Kidney (tissue), 13 donors: ENCODE measurements at regions not wholly inside any gene's neighbourhood (a gene's known extent, or its start where the extent isn't known, plus 50 kb on each side); places are given as distances from the start of the nearest gene placed in this dataset.

Source experiments
- DNase-seq, 5 donors: peaks; one replicate each; pipeline ENCODE4 v3.0.0-alpha.2; 2013 to 2020
- FAIRE-seq: peaks from 2 replicates; lab custom pipeline; 2012; peaks lifted over from hg19 to GRCh38; lab: Jason Lieb, UNC
- H3K27ac ChIP-seq, 2 donors: one replicate each; pipeline ENCODE4 v1.7.0; 2013; ENCODE audit warnings: low read depth in 2 of 2, low read length in 2 of 2, inconsistent platforms in 1 of 2
- H3K27me3 ChIP-seq: one replicate; pipeline ENCODE4 v1.7.1; 2013; ENCODE audit warnings: low read length, inconsistent platforms; ENCODE audit not compliant: control insufficient read depth, insufficient read depth
- H3K36me3 ChIP-seq, 3 donors: one replicate each; pipeline versions ENCODE4 v1.7.0 to v1.7.1; 2013; ENCODE audit warnings: low read length in 3 of 3, control low read depth in 1 of 3, inconsistent platforms in 1 of 3; ENCODE audit not compliant: insufficient read depth in 3 of 3, control insufficient read depth in 2 of 3
- H3K4me1 ChIP-seq, 3 donors: one replicate each; pipeline versions ENCODE4 v1.7.0 to v1.7.1; 2013; ENCODE audit warnings: low read length in 3 of 3, inconsistent platforms in 1 of 3, low read depth in 1 of 3; ENCODE audit not compliant: control insufficient read depth in 2 of 3, insufficient read depth in 2 of 3
- H3K4me3 ChIP-seq, 3 donors: one replicate each; pipeline versions ENCODE4 v1.7.0 to v1.8.1; 2013; ENCODE audit warnings: low read length in 3 of 3, control low read depth in 1 of 3, inconsistent platforms in 1 of 3
- H3K9ac ChIP-seq, 3 donors: one replicate each; pipeline versions ENCODE4 v1.7.0 to v1.7.1; 2013; ENCODE audit warnings: low read length in 3 of 3, control low read depth in 1 of 3, inconsistent platforms in 1 of 3
- H3K9me3 ChIP-seq, 3 donors: one replicate each; pipeline versions ENCODE4 v1.7.0 to v1.7.1; 2013; ENCODE audit warnings: low read length in 3 of 3, control low read depth in 1 of 3, inconsistent platforms in 1 of 3; ENCODE audit not compliant: control insufficient read depth in 2 of 3, insufficient read depth in 1 of 3
- intact Hi-C: fragments of 100-400 bp; cut with DNase I; formaldehyde crosslinking; loops from one replicate; pipeline ENCODE4 v1.11.1; 2022
- TF ChIP-seq, protein P1 (sequence below): IDR thresholded peaks from 3 replicates; pipeline ENCODE4 v1.5.1; 2012; ENCODE audit warnings: mild to moderate bottlenecking, moderate library complexity, borderline replicate concordance; ENCODE audit not compliant: insufficient read depth; ENCODE audit errors: extremely low read depth
- donor health status: control.
- donor health status: control.
- donor health status: control.
- donor health status: control.
- donor health status: control.
- donor health status: DM: yes; HTN: yes; CAD: no.
- donor health status: Normal renal cell carcinoma (clear cell type).

DNA sequence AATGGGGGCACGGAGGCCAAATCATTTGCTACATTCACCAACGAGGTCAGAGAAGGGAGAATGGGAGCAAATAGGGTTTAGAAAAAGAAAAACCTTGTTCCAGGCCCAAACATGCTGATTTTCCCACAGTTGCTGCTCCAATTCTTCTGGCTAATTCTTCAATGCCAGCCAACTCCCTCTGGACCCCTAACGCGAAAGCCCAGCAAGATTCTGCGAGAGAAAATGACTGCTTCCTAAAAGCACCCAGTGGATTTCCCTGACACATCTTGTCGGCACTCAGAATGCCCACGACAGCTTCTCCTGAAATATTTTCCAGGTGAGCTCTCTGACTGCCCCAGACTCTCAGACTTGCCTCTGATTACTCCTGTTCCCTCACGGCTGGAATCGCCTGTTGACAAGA is 689.4 kb downstream of the MED13L start:
- Histone ChIP-seq H3K27ac (no peak overlapping the region), H3K9me3 (no peaks in the 10 kb centered on the region), H3K27me3 (no peaks in the 10 kb centered on the region), H3K4me3 (no peak overlapping the region), H3K4me1 (no peaks in the 10 kb centered on the region), H3K36me3 (no peaks in the 10 kb centered on the region), H3K9ac (no peak overlapping the region)
- DNase-seq, result no peak
- intact Hi-C loops, result no loop called here
- FAIRE-seq, result no peak
- TF ChIP-seq, protein P1, sequence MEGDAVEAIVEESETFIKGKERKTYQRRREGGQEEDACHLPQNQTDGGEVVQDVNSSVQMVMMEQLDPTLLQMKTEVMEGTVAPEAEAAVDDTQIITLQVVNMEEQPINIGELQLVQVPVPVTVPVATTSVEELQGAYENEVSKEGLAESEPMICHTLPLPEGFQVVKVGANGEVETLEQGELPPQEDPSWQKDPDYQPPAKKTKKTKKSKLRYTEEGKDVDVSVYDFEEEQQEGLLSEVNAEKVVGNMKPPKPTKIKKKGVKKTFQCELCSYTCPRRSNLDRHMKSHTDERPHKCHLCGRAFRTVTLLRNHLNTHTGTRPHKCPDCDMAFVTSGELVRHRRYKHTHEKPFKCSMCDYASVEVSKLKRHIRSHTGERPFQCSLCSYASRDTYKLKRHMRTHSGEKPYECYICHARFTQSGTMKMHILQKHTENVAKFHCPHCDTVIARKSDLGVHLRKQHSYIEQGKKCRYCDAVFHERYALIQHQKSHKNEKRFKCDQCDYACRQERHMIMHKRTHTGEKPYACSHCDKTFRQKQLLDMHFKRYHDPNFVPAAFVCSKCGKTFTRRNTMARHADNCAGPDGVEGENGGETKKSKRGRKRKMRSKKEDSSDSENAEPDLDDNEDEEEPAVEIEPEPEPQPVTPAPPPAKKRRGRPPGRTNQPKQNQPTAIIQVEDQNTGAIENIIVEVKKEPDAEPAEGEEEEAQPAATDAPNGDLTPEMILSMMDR, result no peak

DNA sequence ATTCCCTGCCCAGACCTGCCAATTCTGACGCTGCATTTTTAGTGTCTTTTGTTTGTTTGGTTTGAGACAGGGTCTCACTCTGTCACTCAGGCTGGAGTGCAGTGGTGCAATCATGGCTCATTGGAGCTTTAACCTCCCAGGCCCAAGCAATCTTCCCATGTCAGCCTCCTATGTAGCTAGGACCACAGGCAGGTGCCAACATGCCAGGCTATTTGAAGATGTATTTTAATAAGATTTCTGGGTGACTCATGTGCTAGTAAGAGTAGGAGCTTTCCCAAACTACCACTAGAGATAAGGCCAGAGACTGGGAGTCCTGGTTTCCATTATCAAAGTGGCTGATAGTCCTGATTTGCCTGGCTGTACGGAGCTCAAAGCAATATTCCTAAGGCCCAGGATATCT is 693.3 kb downstream of the MED13L start:
- intact Hi-C loops, result no loop called here
- Histone ChIP-seq H3K27ac (no peak overlapping the region), H3K4me1 (no peaks in the 10 kb centered on the region), H3K4me3 (no peak overlapping the region), H3K36me3 (no peaks in the 10 kb centered on the region), H3K9ac (no peak overlapping the region), H3K9me3 (no peaks in the 10 kb centered on the region), H3K27me3 (no peaks in the 10 kb centered on the region)
- no peak for FAIRE-seq
- TF ChIP-seq, protein P1, result no peak
- no peak for DNase-seq

DNA sequence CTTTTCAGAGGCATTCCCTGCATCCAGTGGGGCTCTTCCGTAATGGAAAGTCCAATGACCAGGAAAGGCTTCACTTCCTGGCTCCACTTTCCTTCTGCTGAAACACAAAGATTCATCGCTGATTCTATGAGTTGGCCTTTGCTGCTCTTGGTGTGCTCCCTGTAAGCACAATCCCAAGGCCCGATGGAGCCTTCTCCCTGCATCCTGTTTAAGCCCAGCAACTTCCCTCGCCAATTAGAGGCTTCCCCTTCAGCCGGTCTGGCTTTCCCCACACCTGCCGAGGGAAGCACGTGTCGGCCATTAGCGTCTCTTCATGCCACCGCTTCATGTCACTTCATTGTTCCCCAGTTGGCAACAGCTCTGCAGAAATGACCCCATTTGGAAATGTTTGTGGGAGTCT is 693.9 kb downstream of the MED13L start:
- Histone ChIP-seq H3K9me3 (no peaks in the 10 kb centered on the region), H3K27ac (no peak overlapping the region), H3K9ac (no peak overlapping the region), H3K27me3 (no peaks in the 10 kb centered on the region), H3K4me3 (no peak overlapping the region), H3K36me3 (no peaks in the 10 kb centered on the region), H3K4me1 (no peaks in the 10 kb centered on the region)
- DNase-seq (no peak), FAIRE-seq (no peak)
- TF ChIP-seq, protein P1, result no peak
- intact Hi-C loops, result no loop called here

DNA sequence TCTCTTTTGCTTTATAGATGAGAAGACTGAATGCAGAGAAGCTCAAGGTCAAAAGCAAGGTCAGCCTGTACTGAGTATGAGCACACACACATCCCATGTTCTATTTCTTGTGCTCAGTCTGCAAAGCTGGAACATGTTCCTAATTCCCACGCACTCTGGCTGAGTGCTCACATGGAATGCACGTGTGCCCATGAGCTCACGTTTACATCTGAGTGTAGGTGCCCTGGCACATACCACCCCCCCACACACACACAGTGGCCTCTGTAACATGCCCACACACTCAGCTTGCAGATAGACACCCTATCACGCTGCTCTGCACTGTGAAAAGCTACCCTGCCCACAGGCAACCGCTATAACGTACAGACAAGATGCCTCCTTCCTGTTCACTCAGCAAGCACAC is 700.1 kb downstream of the MED13L start:
- TF ChIP-seq, protein P1, result no peak
- Histone ChIP-seq H3K27me3 (no peaks in the 10 kb centered on the region), H3K4me1 (no peaks in the 10 kb centered on the region), H3K9me3 (no peaks in the 10 kb centered on the region), H3K36me3 (no peaks in the 10 kb centered on the region), H3K9ac (no peak overlapping the region), H3K27ac (no peak overlapping the region), H3K4me3 (no peak overlapping the region)
- DNase-seq (peak in 3 of 5 donors; percentile 15 to 36 (median 24)), FAIRE-seq (no peak)
- intact Hi-C loops, result no loop called here
